Psoas muscle (tissue), 7 donors: ENCODE measurements at regions not wholly inside any gene's neighbourhood (a gene's known extent, or its start where the extent isn't known, plus 50 kb on each side); places are given as distances from the start of the nearest gene placed in this dataset.

ENCODE experiments used
- ATAC-seq, 4 donors: fragments of 200-7000 bp; cut with Tn5 transposase; one replicate each; pipeline ENCODE4 v1.9.1; 2020; ENCODE audit warnings: moderate library complexity in 3 of 4, mild to moderate bottlenecking in 2 of 4
- DNase-seq, 2 donors: peaks; one replicate each; pipeline ENCODE4 v3.0.0-alpha.2; 2020
- H3K27ac ChIP-seq: fragments of 200-600 bp; one replicate; pipeline ENCODE4 v1.8.0; 2022
- H3K27me3 ChIP-seq, 3 donors: fragments of 200-600 bp in 1 of 3; one replicate each; pipeline versions ENCODE4 v1.6.1 to v1.8.0; 2013 to 2022; ENCODE audit warnings: low read length in 2 of 3, mild to moderate bottlenecking in 2 of 3, moderate library complexity in 1 of 3; ENCODE audit not compliant: insufficient read depth in 3 of 3
- H3K36me3 ChIP-seq, 2 donors: fragments of 200-600 bp in 1 of 2; one replicate each; pipeline versions ENCODE4 v1.6.1 to v1.8.0; 2013 to 2022; ENCODE audit warnings: low read depth in 1 of 2, mild to moderate bottlenecking in 1 of 2, moderate library complexity in 1 of 2; ENCODE audit not compliant: insufficient read depth in 1 of 2
- H3K4me1 ChIP-seq: fragments of 200-600 bp; one replicate; pipeline ENCODE4 v1.8.0; 2022
- H3K4me3 ChIP-seq: fragments of 200-600 bp; one replicate; pipeline ENCODE4 v1.8.0; 2022; ENCODE audit warnings: mild to moderate bottlenecking
- H3K9me3 ChIP-seq: fragments of 200-600 bp; one replicate; pipeline ENCODE4 v1.8.0; 2022
- CTCF ChIP-seq: fragments of 200-600 bp; IDR thresholded peaks from one replicate; pipeline ENCODE4 v1.8.0; 2022; ENCODE audit warnings: antibody characterized with exemption
- WGBS, 3 donors: extraction: QIAGEN DNeasy Blood & Tissue Kit; methylation state at CpG; one replicate each; pipeline versions ENCODE4 v1.1.6 to v1.1.7; 2013; 5-methylcytosine and 5-hydroxymethylcytosine counted together
- intact Hi-C, 2 donors: fragments of 100-400 bp; cut with DNase I; formaldehyde crosslinking; loops; one replicate each; pipeline versions ENCODE4 v1.11.0 to v1.14.2; 2022
- donor health status: healthy with polysubstance abuse.
- donor health status: DM: no; HTN: no; CAD: no; lungs with moderate emphysema.
- donor health status: Bipolar disorder and iron deficiency.
- donor health status: healthy.
- donor health status: DM: yes; HTN: yes; CAD: no.
- donor health status: DM: no; HTN: no; CAD: no.
- donor health status: DM: yes; HTN: yes; CAD: no.

- intact Hi-C loops: no loop called here
- WGBS, 3 donors: 79 to 83% (median 81%) methylated on average over 2 of the region's 2 CpGs
- H3K9me3 ChIP-seq: no peaks in the 10 kb centered on the region
Measured at GRCh38 chr14:51805541-51805940, 54.9 kb upstream of the GNG2 start.

GRCh38 chr14:51806026-51807023 is 54.1 kb upstream of the GNG2 start:
- WGBS, 3 donors: 75 to 81% (median 80%) methylated on average over 6 of the region's 6 CpGs
- intact Hi-C loops: no loop called here
- Histone ChIP-seq H3K36me3 (no peaks in the 10 kb centered on the region), H3K4me3 (no peak overlapping the region), H3K27me3 (no peaks in the 10 kb centered on the region), H3K9me3 (no peaks in the 10 kb centered on the region), H3K27ac (no peak overlapping the region), H3K4me1 (no peaks in the 10 kb centered on the region)
- no peak for TF ChIP-seq CTCF
- DNase-seq: no peak
- ATAC-seq: no peak

More at GRCh38 chr14:51805541-51805940, 54.9 kb upstream of the GNG2 start:
- no peaks in the 10 kb centered on the region for H3K27me3 ChIP-seq
- no peak overlapping the region for H3K27ac ChIP-seq
- H3K4me1 ChIP-seq: no peaks in the 10 kb centered on the region
- H3K36me3 ChIP-seq: no peaks in the 10 kb centered on the region
- H3K4me3 ChIP-seq: no peak overlapping the region
- ATAC-seq (no peak), DNase-seq (no peak)
- no peak for TF ChIP-seq CTCF

- no peak for TF ChIP-seq CTCF
- H3K9me3 ChIP-seq: no peaks in the 10 kb centered on the region
- no peaks in the 10 kb centered on the region for H3K36me3 ChIP-seq
- no peaks in the 10 kb centered on the region for H3K27me3 ChIP-seq
- no peak overlapping the region for H3K27ac ChIP-seq
- 33 to 48% (median 40%) methylated on average over 6 of the region's 6 CpGs for WGBS, 3 donors
- intact Hi-C loops: no loop called here
- H3K4me1 ChIP-seq: no peaks in the 10 kb centered on the region
- no peak overlapping the region for H3K4me3 ChIP-seq
- no peak for DNase-seq
- no peak for ATAC-seq
Measured at GRCh38 chr14:51807356-51807755, 53.1 kb upstream of the GNG2 start.
